SK-N-SH (cell line): ENCODE measurements at regions not wholly inside any gene's neighbourhood (a gene's known extent, or its start where the extent isn't known, plus 50 kb on each side); places are given as distances from the start of the nearest gene placed in this dataset.

Experiments
- CTCF ChIA-PET: fragments of 300-600, 350-600 bp; formaldehyde crosslinking; extraction: SDS; loops from one replicate; lab custom pipeline; 2021; lab: Yijun Ruan, JAX
- POLR2A ChIA-PET: fragments of 350-600 bp; sonication (Branson Sonifier 250); formaldehyde crosslinking; extraction: SDS; loops from one replicate; lab custom pipeline; 2020; ENCODE audit warnings: antibody characterized with exemption, inconsistent platforms; lab: Yijun Ruan, JAX
- DNase-seq: peaks from one replicate; pipeline ENCODE4 v3.0.0; 2012
- H2AFZ ChIP-seq: fragments of 200-600 bp; sonication (generic); 2 replicates; pipeline ENCODE4 v1.8.1; 2016; ENCODE audit warnings: antibody characterized with exemption, mild to moderate bottlenecking, low read depth
- H3F3A ChIP-seq: fragments of 200-600 bp; sonication (generic); replicated peaks from 2 replicates; pipeline ENCODE3; 2016; ENCODE audit warnings: antibody characterized with exemption, mild to moderate bottlenecking; ENCODE audit not compliant: insufficient read depth
- H3K27ac ChIP-seq, 2 experiments: fragments of 200-500 bp in 1 of 2; fragments of 200-600 bp in 1 of 2; sonication (Bioruptor generic) in 1 of 2; sonication (generic), shearing (Covaris generic) in 1 of 2; 2 replicates each; pipeline versions ENCODE4 v1.5.1 to v1.6.1; 2014 to 2016; ENCODE audit warnings: low read depth in 2 of 2, inconsistent platforms in 1 of 2, low read length in 1 of 2, mild to moderate bottlenecking in 1 of 2, mixed read lengths in 1 of 2
- H3K27me3 ChIP-seq: fragments of 200-600 bp; sonication (generic), shearing (Covaris generic); 2 replicates; pipeline ENCODE4 v1.6.1; 2016; ENCODE audit warnings: mixed run types; ENCODE audit not compliant: insufficient read depth
- H3K36me3 ChIP-seq, 2 experiments: fragments of 200-500 bp in 1 of 2; fragments of 200-600 bp in 1 of 2; sonication (Bioruptor generic) in 1 of 2; sonication (generic) in 1 of 2; replicated peaks in 1 of 2; 2 replicates each; pipeline versions ENCODE3 to v1.5.1; 2014 to 2016; ENCODE audit warnings: low read length in 1 of 2, mild to moderate bottlenecking in 1 of 2; ENCODE audit not compliant: insufficient read depth in 2 of 2, control insufficient read depth in 1 of 2
- H3K4me1 ChIP-seq, 2 experiments: fragments of 200-500 bp in 1 of 2; fragments of 200-600 bp in 1 of 2; sonication (Bioruptor generic) in 1 of 2; sonication (generic), shearing (Covaris generic) in 1 of 2; 2 replicates each; pipeline versions ENCODE4 v1.5.1 to v1.6.1; 2014 to 2016; ENCODE audit warnings: low read depth in 1 of 2, low read length in 1 of 2, mixed run types in 1 of 2; ENCODE audit not compliant: insufficient read depth in 2 of 2, control insufficient read depth in 1 of 2
- H3K4me2 ChIP-seq: fragments of 200-600 bp; sonication (generic), shearing (Covaris generic); 2 replicates; pipeline ENCODE4 v1.6.1; 2017; ENCODE audit warnings: mixed run types
- H3K4me3 ChIP-seq, 2 experiments: fragments of 200-500 bp in 1 of 2; fragments of 200-600 bp in 1 of 2; sonication (Bioruptor generic) in 1 of 2; sonication (generic), shearing (Covaris generic) in 1 of 2; 2 replicates each; pipeline versions ENCODE4 v1.5.1 to v1.8.1; 2014 to 2016; ENCODE audit warnings: low read depth in 2 of 2, inconsistent platforms in 1 of 2, low read length in 1 of 2, mild to moderate bottlenecking in 1 of 2, mixed read lengths in 1 of 2, moderate library complexity in 1 of 2
- H3K79me2 ChIP-seq: fragments of 200-600 bp; sonication (generic); 2 replicates; pipeline ENCODE4 v1.8.1; 2017; ENCODE audit warnings: mild to moderate bottlenecking; ENCODE audit not compliant: insufficient read depth
- H3K9ac ChIP-seq: fragments of 200-600 bp; sonication (generic); 2 replicates; pipeline ENCODE4 v1.6.1; 2017; ENCODE audit warnings: mixed run types
- H3K9me2 ChIP-seq: fragments of 200-600 bp; sonication (generic); 2 replicates; pipeline ENCODE4 v1.6.1; 2017; ENCODE audit warnings: mixed run types
- H3K9me3 ChIP-seq: fragments of 200-600 bp; sonication (generic); 2 replicates; pipeline ENCODE4 v1.6.1; 2017; ENCODE audit warnings: mixed run types, mild to moderate bottlenecking, moderate library complexity
- H4K20me1 ChIP-seq: fragments of 200-600 bp; sonication (generic); 2 replicates; pipeline ENCODE4 v1.6.1; 2017; ENCODE audit warnings: mild to moderate bottlenecking, mixed run types; ENCODE audit not compliant: insufficient read depth
- CHD2 ChIP-seq: fragments of 150-350 bp; IDR thresholded peaks from 2 replicates; pipeline ENCODE4 v1.6.1; 2018; ENCODE audit warnings: low read length; ENCODE audit not compliant: partially characterized antibody
- FOSL2 ChIP-seq: IDR thresholded peaks from 2 replicates; pipeline ENCODE4 v1.4.0; 2012; ENCODE audit warnings: low read depth, mild to moderate bottlenecking, moderate library complexity, borderline replicate concordance
- FOXM1 ChIP-seq: IDR thresholded peaks from 2 replicates; pipeline ENCODE4 v1.4.0; 2012; ENCODE audit warnings: low read depth, mild to moderate bottlenecking
- MEF2A ChIP-seq: IDR thresholded peaks from 2 replicates; pipeline ENCODE4 v1.4.0; 2012; ENCODE audit warnings: low read depth, borderline replicate concordance
- RAD21 ChIP-seq: IDR thresholded peaks from 2 replicates; pipeline ENCODE4 v1.6.1; 2012; ENCODE audit warnings: mild to moderate bottlenecking, low read length
- RCOR1 ChIP-seq: fragments of 150-350 bp; IDR thresholded peaks from 2 replicates; pipeline ENCODE4 v1.6.1; 2017; ENCODE audit warnings: antibody characterized with exemption, low read length
- TAF1 ChIP-seq: IDR thresholded peaks from 2 replicates; pipeline ENCODE4 v1.6.1; 2012; ENCODE audit warnings: low read depth, mild to moderate bottlenecking, low read length, moderate library complexity, borderline replicate concordance
- WGBS: methylation state at CpG from one replicate; pipeline ENCODE4 v1.1.6; 2017; ENCODE audit warnings: low lambda C conversion rate; 5-methylcytosine and 5-hydroxymethylcytosine counted together
- TF ChIP-seq, protein P1 (sequence below): fragments of 200-600 bp; sonication (generic); IDR thresholded peaks from 2 replicates; pipeline ENCODE4 v1.6.1; 2017; ENCODE audit warnings: antibody characterized with exemption, mild to moderate bottlenecking, moderate library complexity

DNA sequence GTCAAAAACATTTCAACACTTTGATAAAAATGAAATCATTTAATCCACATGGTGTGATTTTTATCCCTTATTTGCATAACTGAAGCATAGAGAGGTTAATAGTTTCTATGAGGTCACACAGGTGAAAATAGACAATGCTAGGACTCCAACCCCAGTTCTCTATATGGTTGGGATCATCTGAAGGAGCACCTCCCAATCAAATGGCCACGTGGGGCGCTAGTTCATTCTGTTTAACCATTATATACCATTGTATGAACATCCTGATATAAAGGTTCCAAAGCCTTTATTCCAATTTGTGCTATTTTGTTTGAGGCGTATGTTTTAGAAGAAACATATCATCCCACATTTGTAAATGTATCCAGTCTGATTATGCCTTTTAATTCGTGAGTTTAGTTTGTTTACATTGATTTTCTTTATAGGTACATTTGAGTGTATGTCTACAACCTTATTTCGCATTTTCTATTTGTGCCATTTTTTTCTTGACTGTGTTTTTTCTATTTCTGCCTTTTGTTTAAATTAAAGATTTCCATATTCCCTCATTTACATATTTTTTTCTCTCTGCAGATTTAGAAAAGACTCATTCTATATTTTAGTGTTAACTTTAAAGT lies 1092.0 kb downstream of the MAT2B start:
- H3K4me1 ChIP-seq = no peaks in the 10 kb centered on the region

DNA sequence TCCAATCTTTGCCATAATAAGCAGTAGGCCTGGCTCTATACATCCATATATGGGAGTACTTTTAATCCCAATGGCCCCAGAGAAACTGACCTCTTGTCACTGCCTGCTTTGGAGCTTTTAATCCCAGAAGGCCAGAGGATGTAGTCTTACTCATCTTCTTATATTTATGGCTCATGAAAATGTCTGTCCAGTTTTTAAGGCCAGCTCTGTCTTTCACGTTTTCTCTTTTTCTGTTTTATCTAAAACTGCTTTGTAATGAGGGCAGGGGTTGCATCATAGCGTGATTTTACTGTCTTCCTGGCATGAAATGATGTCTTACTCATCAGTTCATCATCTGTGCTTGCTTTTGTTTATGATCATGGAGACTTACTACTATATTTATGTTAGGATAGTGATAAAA lies 1094.9 kb downstream of the MAT2B start:
- Histone ChIP-seq H3K4me1 (no peaks in the 10 kb centered on the region), H3K27ac (no peak overlapping the region), H4K20me1 (no peaks in the 10 kb centered on the region), H3K4me3 (no peak overlapping the region), H3K36me3 (no peaks in the 10 kb centered on the region), H3K27me3 (no peaks in the 10 kb centered on the region), H2AFZ (no peak overlapping the region), H3K4me2 (no peak overlapping the region), H3K9ac (no peak overlapping the region), H3K79me2 (no peaks in the 10 kb centered on the region), H3F3A (no peaks in the 10 kb centered on the region), H3K9me3 (no peaks in the 10 kb centered on the region), H3K9me2 (no peaks in the 10 kb centered on the region)
- POLR2A ChIA-PET = no interaction called here
- WGBS = 15% methylated on average over 2 of the region's 2 CpGs
- TF ChIP-seq CHD2 (no peak), RCOR1 (no peak), FOXM1 (no peak), MEF2A (no peak), TAF1 (no peak)
- DNase-seq = no peak
- CTCF ChIA-PET = no interaction called here

More for the DNA sequence above, 1092.0 kb downstream of the MAT2B start:
- H4K20me1 ChIP-seq = no peaks in the 10 kb centered on the region
- H2AFZ ChIP-seq = no peak overlapping the region
- WGBS = 26% methylated on average over 5 of the region's 5 CpGs
- H3K9ac ChIP-seq = no peak overlapping the region
- H3K27ac ChIP-seq = no peak overlapping the region
- TF ChIP-seq RCOR1 (no peak), RAD21 (0 out of 2 replicates have a peak, but pooled peaks have one; percentile 4)
- TF ChIP-seq, protein P1, sequence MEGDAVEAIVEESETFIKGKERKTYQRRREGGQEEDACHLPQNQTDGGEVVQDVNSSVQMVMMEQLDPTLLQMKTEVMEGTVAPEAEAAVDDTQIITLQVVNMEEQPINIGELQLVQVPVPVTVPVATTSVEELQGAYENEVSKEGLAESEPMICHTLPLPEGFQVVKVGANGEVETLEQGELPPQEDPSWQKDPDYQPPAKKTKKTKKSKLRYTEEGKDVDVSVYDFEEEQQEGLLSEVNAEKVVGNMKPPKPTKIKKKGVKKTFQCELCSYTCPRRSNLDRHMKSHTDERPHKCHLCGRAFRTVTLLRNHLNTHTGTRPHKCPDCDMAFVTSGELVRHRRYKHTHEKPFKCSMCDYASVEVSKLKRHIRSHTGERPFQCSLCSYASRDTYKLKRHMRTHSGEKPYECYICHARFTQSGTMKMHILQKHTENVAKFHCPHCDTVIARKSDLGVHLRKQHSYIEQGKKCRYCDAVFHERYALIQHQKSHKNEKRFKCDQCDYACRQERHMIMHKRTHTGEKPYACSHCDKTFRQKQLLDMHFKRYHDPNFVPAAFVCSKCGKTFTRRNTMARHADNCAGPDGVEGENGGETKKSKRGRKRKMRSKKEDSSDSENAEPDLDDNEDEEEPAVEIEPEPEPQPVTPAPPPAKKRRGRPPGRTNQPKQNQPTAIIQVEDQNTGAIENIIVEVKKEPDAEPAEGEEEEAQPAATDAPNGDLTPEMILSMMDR = peak; percentile 64
- H3K36me3 ChIP-seq = no peaks in the 10 kb centered on the region
- no peaks in the 10 kb centered on the region for H3K27me3 ChIP-seq
- no peaks in the 10 kb centered on the region for H3K9me3 ChIP-seq
- ChIA-PET POLR2A (no interaction called here), CTCF (interaction anchor here (0.6 kb wide), 1 partner anchor 425 kb away, joined by 5 read pairs; no protein-coding TSS in a partner anchor)
- H3K9me2 ChIP-seq = no peaks in the 10 kb centered on the region
- no peaks in the 10 kb centered on the region for H3F3A ChIP-seq
- no peak overlapping the region for H3K4me3 ChIP-seq
- H3K79me2 ChIP-seq = no peaks in the 10 kb centered on the region
- no peak for DNase-seq
- H3K4me2 ChIP-seq = no peak overlapping the region

GRCh38 chr5:164600929-164601535 lies 1095.6 kb downstream of the MAT2B start:
- Histone ChIP-seq H3K4me3 (no peak overlapping the region), H3K36me3 (no peaks in the 10 kb centered on the region), H3K4me2 (no peak overlapping the region), H3K79me2 (no peaks in the 10 kb centered on the region), H3K27ac (no peak overlapping the region), H3K9me2 (no peaks in the 10 kb centered on the region), H3K9ac (no peak overlapping the region), H3K27me3 (no peaks in the 10 kb centered on the region), H3F3A (no peaks in the 10 kb centered on the region), H3K4me1 (no peaks in the 10 kb centered on the region), H3K9me3 (no peaks in the 10 kb centered on the region), H2AFZ (no peak overlapping the region), H4K20me1 (no peaks in the 10 kb centered on the region)
- WGBS = 91% methylated on average over 12 of the region's 31 CpGs
- CTCF ChIA-PET = interaction anchor here (0.7 kb wide), 1 partner anchor 13 kb away, joined by 3 read pairs; no protein-coding TSS in a partner anchor
- POLR2A ChIA-PET = no interaction called here
- DNase-seq = no peak
- no peak for TF ChIP-seq RCOR1
- no peak for TF ChIP-seq FOSL2
